H54 (cell line): ENCODE measurements at regions not wholly inside any gene's neighbourhood (a gene's known extent, or its start where the extent isn't known, plus 50 kb on each side); places are given as distances from the start of the nearest gene placed in this dataset.
A peak's percentile ranks its signal among the peaks of the same experiment; 100 is the strongest.

Experiments
- DNase-seq: peaks from one replicate; pipeline ENCODE4 v3.0.0; 2011; ENCODE audit warnings: low spot score, mixed read lengths; ENCODE audit not compliant: insufficient read length
- FAIRE-seq: peaks from 3 replicates; lab custom pipeline; 2011; peaks lifted over from hg19 to GRCh38; lab: Jason Lieb, UNC
- POLR2A ChIP-seq: IDR thresholded peaks from 2 replicates; pipeline ENCODE4 v1.6.1; 2011; ENCODE audit warnings: low read depth, mild to moderate bottlenecking, low read length

DNA sequence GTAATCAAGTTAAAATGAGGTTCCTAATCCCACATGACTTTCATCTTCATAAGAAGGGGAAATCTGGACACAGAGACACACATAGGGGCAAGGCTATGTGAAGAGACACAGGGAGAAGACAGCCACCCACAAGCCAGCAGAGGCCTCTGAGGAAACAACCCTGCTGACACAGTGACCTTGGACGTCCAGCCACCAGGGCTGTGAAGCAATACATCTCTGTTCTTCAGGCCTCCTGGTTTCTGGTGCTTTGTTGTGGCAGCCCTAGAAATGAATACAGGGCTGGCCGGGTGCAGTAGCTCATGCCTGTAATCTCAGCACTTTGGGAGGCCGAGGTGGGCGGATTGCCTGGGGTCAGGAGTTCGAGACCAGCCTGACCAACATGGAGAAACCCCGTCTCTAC is 183.9 kb downstream of the CXCL12 start:
- no peak for FAIRE-seq
- DNase-seq = no peak
- TF ChIP-seq POLR2A = no peak

GRCh38 chr10:44199991-44200655 is 184.8 kb downstream of the CXCL12 start:
- DNase-seq (no peak), FAIRE-seq (no peak)
- TF ChIP-seq POLR2A = no peak

DNA sequence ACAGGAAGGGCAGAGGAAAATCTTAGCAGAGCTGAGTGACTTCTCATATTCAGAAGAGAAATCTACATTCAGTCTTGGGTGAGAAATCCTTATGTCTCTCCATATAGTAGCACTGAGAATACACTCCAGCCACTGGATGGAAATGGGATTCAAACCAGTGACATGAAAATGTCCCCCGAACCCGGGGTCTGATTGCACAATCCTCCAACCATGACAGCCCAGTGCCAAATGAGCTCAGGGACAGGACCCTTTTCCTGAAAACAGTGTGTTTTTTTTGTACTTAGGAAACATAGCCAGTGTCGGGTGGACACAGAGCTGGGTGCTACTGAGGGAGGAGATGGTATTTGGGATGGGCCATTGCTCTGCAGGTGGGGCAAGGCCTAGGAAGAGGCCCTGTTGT is 185.6 kb downstream of the CXCL12 start:
- no peak for DNase-seq
- FAIRE-seq = no peak
- TF ChIP-seq POLR2A = no peak

DNA sequence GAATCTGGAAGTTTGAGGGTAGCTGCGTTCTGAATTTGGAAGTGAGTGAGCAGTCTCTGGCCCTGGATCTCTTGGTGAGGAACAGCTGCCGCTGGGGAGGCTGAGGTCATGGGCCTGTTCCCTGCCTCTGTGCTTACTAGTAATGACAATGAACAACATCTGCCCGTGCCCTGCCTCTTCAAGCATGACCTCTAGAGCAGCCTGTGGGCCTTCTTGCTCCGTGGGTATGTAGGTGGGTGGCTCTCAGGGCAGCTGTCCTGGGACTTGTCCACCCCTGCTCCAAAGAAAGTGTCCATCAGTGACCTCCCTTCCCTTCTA is 186.2 kb downstream of the CXCL12 start:
- DNase-seq = no peak
- no peak for TF ChIP-seq POLR2A
- no peak for FAIRE-seq

GRCh38 chr10:44198096-44198779 is 186.7 kb downstream of the CXCL12 start:
- no peak for DNase-seq
- no peak for FAIRE-seq
- TF ChIP-seq POLR2A = no peak

- no peak for FAIRE-seq
- no peak for DNase-seq
- TF ChIP-seq POLR2A = no peak
These were observed 187.3 kb downstream of the CXCL12 start for GRCh38 chr10:44197646-44198045.

DNA sequence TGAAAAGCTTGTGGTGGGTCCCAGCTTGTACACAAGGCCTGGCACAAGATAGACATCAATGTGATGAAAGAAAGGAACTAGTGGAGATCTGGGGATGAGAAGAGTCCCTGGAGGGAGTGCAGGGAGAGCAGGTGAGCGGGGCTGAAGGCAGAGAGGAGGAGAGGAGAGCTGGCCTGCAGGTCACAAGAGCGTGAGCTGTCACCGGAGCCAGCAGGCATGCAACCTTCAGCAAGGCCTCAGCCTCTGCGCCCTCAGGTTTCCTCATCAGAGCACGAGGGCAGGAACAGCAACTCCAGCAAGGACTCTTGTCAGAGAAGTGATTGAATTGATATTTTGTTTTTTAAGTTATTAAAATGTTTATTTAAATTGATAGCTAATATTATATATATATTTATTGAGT is 188.6 kb downstream of the CXCL12 start:
- no peak for TF ChIP-seq POLR2A
- DNase-seq (no peak), FAIRE-seq (no peak)

GRCh38 chr10:44196008-44196320 is 188.9 kb downstream of the CXCL12 start:
- no peak for TF ChIP-seq POLR2A
- DNase-seq (no peak), FAIRE-seq (no peak)

GRCh38 chr10:44195112-44196007 is 189.5 kb downstream of the CXCL12 start:
- FAIRE-seq (no peak), DNase-seq (peak; percentile 77)
- TF ChIP-seq POLR2A = no peak

- FAIRE-seq (no peak), DNase-seq (no peak)
- no peak for TF ChIP-seq POLR2A
These were observed 190.5 kb downstream of the CXCL12 start for GRCh38 chr10:44194435-44194834.

GRCh38 chr10:44193567-44194220 is 191.2 kb downstream of the CXCL12 start:
- FAIRE-seq = no peak
- TF ChIP-seq POLR2A = no peak
- DNase-seq = no peak

GRCh38 chr10:44193166-44193565 is 191.7 kb downstream of the CXCL12 start:
- no peak for TF ChIP-seq POLR2A
- no peak for FAIRE-seq
- no peak for DNase-seq

GRCh38 chr10:44192435-44192834 is 192.5 kb downstream of the CXCL12 start:
- DNase-seq = no peak
- TF ChIP-seq POLR2A = no peak

GRCh38 chr10:44190541-44190940 is 194.4 kb downstream of the CXCL12 start:
- no peak for FAIRE-seq
- TF ChIP-seq POLR2A = no peak
- DNase-seq = no peak

More at GRCh38 chr10:44192435-44192834, 192.5 kb downstream of the CXCL12 start:
- FAIRE-seq = no peak

GRCh38 chr10:44186821-44187220 is 198.1 kb downstream of the CXCL12 start:
- no peak for FAIRE-seq
- no peak for TF ChIP-seq POLR2A
- no peak for DNase-seq
